ENCODE measurements at regions not wholly inside any gene's neighbourhood (a gene's known extent, or its start where the extent isn't known, plus 50 kb on each side); places are given as distances from the start of the nearest gene placed in this dataset.

DNA sequence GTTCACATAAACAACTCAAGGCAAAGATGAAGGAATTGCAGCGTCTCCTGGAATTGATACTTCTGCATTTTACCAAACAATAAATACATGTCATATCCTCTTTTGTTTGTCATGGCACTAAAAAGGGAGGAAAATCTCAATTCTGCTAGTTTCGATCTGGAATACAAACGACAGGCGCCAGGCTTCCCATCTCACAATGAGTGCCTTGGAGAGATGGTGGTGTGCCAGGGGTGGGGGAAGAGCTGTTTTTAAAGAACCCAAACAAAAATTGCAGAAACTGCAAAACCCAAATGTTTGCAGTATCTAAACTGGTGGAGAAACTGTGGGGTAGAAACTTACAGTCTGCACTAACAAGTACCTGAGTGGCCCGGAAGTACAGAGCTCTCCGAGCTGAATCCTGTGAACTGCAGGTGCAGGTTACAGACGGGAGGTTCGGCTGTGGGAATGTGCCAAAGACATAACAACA, 53.0 kb upstream of the KLF3 start:
- 23% methylated on average over 8 of the region's 8 CpGs for WGBS (ENCODE audit: low lambda C conversion rate)
- BruUV-seq (replicated peaks) = no TSS peak
- TF ChIP-seq MXI1 (IDR thresholded peaks at IDR 0.05; ENCODE audit: borderline replicate concordance, low read depth, low read length) (no peak), GABPA (IDR thresholded peaks at IDR 0.05; ENCODE audit: low read depth, low read length) (no peak), GABPA (CRISPR knock-in tag; IDR thresholded peaks at IDR 0.05; ENCODE audit: low read depth) (0 out of 2 replicates have a peak, but pooled peaks have one; percentile 19), SAP130 (CRISPR knock-in tag; IDR thresholded peaks at IDR 0.05; ENCODE audit: low read depth) (peak; percentile 17; the same call in 1 of the 2 replicates), FOXA1 (IDR thresholded peaks at IDR 0.05) (no peak), FOXA1 (CRISPR knock-in tag; IDR thresholded peaks at IDR 0.05) (no peak), ZBTB34 (CRISPR knock-in tag; IDR thresholded peaks at IDR 0.05) (no peak), ETV5 (CRISPR knock-in tag; IDR thresholded peaks at IDR 0.05; ENCODE audit: borderline replicate concordance) (peak; percentile 59; the same call in 1 of the 2 replicates), ZEB1 (IDR thresholded peaks at IDR 0.05; ENCODE audit: insufficient replicate concordance, low read depth) (peak; percentile 47), ZFP82 (CRISPR knock-in tag; IDR thresholded peaks at IDR 0.05; ENCODE audit: borderline replicate concordance) (no peak), ELF1 (CRISPR knock-in tag; IDR thresholded peaks at IDR 0.05) (peak; percentile 61), KAT8 (CRISPR knock-in tag; IDR thresholded peaks at IDR 0.05) (0 out of 2 replicates have a peak, but pooled peaks have one; percentile 24), RERE (CRISPR knock-in tag; IDR thresholded peaks at IDR 0.05; ENCODE audit: low read depth) (no peak), ZNF672 (CRISPR knock-in tag; IDR thresholded peaks at IDR 0.05) (no peak)
- TF ChIP-seq, protein P1, sequence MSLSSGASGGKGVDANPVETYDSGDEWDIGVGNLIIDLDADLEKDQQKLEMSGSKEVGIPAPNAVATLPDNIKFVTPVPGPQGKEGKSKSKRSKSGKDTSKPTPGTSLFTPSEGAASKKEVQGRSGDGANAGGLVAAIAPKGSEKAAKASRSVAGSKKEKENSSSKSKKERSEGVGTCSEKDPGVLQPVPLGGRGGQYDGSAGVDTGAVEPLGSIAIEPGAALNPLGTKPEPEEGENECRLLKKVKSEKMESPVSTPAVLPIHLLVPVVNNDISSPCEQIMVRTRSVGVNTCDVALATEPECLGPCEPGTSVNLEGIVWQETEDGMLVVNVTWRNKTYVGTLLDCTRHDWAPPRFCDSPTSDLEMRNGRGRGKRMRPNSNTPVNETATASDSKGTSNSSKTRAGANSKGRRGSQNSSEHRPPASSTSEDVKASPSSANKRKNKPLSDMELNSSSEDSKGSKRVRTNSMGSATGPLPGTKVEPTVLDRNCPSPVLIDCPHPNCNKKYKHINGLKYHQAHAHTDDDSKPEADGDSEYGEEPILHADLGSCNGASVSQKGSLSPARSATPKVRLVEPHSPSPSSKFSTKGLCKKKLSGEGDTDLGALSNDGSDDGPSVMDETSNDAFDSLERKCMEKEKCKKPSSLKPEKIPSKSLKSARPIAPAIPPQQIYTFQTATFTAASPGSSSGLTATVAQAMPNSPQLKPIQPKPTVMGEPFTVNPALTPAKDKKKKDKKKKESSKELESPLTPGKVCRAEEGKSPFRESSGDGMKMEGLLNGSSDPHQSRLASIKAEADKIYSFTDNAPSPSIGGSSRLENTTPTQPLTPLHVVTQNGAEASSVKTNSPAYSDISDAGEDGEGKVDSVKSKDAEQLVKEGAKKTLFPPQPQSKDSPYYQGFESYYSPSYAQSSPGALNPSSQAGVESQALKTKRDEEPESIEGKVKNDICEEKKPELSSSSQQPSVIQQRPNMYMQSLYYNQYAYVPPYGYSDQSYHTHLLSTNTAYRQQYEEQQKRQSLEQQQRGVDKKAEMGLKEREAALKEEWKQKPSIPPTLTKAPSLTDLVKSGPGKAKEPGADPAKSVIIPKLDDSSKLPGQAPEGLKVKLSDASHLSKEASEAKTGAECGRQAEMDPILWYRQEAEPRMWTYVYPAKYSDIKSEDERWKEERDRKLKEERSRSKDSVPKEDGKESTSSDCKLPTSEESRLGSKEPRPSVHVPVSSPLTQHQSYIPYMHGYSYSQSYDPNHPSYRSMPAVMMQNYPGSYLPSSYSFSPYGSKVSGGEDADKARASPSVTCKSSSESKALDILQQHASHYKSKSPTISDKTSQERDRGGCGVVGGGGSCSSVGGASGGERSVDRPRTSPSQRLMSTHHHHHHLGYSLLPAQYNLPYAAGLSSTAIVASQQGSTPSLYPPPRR (CRISPR knock-in tag; IDR thresholded peaks at IDR 0.05; ENCODE audit: borderline replicate concordance) = no peak

More for the DNA sequence above, 53.0 kb upstream of the KLF3 start:
- intact Hi-C loops (cut with micrococcal nuclease; ENCODE audit: unreplicated experiment) = no loop called here
- Histone ChIP-seq H3K27ac (ENCODE audit: extremely low read length, insufficient read depth, low read length) (no peak overlapping the region), H3K9ac (ENCODE audit: insufficient read depth, low read depth, low read length) (no peak overlapping the region), H2AFZ (ENCODE audit: low read length) (peak overlapping the region; percentile 88), H3K4me3 (replicated peaks in 1 of 3; ENCODE audit: insufficient read depth in 1 of 3, low read depth in 2 of 3, low read length in 3 of 3) (peak overlapping the region; percentile 29 to 48 (median 44)), H3K9me3 (ENCODE audit: low read length) (no peaks in the 10 kb centered on the region), H3K36me3 (replicated peaks in 1 of 2; ENCODE audit: control insufficient read depth in 1 of 2, insufficient read depth in 2 of 2, low read length in 2 of 2) (no peaks in the 10 kb centered on the region), H3K27me3 (ENCODE audit: control insufficient read depth in 1 of 2, insufficient read depth in 2 of 2, low read length in 2 of 2) (no peaks in the 10 kb centered on the region), H3K4me1 (ENCODE audit: insufficient read depth, low read length) (peaks cover 59% of the 10 kb centered on the region), H3K4me2 (ENCODE audit: low read depth, low read length) (peak overlapping the region; percentile 77), H4K20me1 (ENCODE audit: insufficient read depth, low read length) (no peaks in the 10 kb centered on the region), H3K79me2 (ENCODE audit: insufficient read depth, low read length) (no peaks in the 10 kb centered on the region)
- no peak for DNase-seq (ENCODE audit: low spot score)
- peak; percentile 85 for ATAC-seq
- POLR2A ChIA-PET = interaction anchor here (0.9 kb wide), 1 partner anchor 61 kb away, joined by 3 read pairs; no protein-coding TSS in a partner anchor
- FAIRE-seq = no peak
- in situ Hi-C loops (cut with HindIII; ENCODE audit: extremely low pct_ligation_motif_present, low pct_unique_long_range_greater_than_20kb) = no loop called here
- CTCF ChIA-PET (ENCODE audit: low intra/inter-chr PET ratio, low total read pairs) = no interaction called here
